ENCODE measurements at regions not wholly inside any gene's neighbourhood (a gene's known extent, or its start where the extent isn't known, plus 50 kb on each side); places are given as distances from the start of the nearest gene placed in this dataset.
A peak's percentile ranks its signal among the peaks of the same experiment; 100 is the strongest.

DNA sequence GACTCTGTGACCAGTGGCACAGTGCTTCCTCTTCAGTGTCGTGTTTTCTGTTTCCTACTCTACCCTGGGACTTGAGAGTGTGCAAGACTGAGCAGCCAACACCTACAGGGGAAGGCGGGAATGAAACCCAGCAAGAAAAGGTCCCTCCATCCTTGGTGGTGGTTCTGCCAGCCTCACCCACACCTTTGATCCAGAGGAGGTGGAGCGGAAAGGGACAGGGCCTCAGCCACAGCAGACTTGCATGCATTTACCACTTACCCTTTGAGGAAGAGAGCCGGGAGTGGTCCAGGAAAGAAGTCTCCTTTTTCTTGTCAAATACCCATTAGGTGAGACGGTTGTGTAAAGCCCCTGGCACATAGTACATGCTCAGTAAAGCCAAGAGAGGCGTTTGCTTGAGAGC, 164.8 kb upstream of the ZNF536 start:
- DNase-seq (ENCODE audit: extremely low spot score in 2 of 2), result peak; percentile 56 to 88
- intact Hi-C loops (cut with DNase I), result no loop called here
- TF ChIP-seq POLR2AphosphoS5 (IDR thresholded peaks at IDR 0.05; ENCODE audit: insufficient read depth in 1 of 2, low read depth in 1 of 2), result no peak
- TF ChIP-seq, protein P1, sequence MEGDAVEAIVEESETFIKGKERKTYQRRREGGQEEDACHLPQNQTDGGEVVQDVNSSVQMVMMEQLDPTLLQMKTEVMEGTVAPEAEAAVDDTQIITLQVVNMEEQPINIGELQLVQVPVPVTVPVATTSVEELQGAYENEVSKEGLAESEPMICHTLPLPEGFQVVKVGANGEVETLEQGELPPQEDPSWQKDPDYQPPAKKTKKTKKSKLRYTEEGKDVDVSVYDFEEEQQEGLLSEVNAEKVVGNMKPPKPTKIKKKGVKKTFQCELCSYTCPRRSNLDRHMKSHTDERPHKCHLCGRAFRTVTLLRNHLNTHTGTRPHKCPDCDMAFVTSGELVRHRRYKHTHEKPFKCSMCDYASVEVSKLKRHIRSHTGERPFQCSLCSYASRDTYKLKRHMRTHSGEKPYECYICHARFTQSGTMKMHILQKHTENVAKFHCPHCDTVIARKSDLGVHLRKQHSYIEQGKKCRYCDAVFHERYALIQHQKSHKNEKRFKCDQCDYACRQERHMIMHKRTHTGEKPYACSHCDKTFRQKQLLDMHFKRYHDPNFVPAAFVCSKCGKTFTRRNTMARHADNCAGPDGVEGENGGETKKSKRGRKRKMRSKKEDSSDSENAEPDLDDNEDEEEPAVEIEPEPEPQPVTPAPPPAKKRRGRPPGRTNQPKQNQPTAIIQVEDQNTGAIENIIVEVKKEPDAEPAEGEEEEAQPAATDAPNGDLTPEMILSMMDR (IDR thresholded peaks at IDR 0.05), result no peak
- TF ChIP-seq POLR2A (IDR thresholded peaks at IDR 0.05), result no peak
- H3K4me3 ChIP-seq, result no peak overlapping the region
- H3K27ac ChIP-seq, result no peak overlapping the region
- no peaks in the 10 kb centered on the region for H3K36me3 ChIP-seq
- H3K27me3 ChIP-seq, result no peaks in the 10 kb centered on the region
- H3K4me1 ChIP-seq, result no peaks in the 10 kb centered on the region
- no peaks in the 10 kb centered on the region for H3K9me3 ChIP-seq

DNA sequence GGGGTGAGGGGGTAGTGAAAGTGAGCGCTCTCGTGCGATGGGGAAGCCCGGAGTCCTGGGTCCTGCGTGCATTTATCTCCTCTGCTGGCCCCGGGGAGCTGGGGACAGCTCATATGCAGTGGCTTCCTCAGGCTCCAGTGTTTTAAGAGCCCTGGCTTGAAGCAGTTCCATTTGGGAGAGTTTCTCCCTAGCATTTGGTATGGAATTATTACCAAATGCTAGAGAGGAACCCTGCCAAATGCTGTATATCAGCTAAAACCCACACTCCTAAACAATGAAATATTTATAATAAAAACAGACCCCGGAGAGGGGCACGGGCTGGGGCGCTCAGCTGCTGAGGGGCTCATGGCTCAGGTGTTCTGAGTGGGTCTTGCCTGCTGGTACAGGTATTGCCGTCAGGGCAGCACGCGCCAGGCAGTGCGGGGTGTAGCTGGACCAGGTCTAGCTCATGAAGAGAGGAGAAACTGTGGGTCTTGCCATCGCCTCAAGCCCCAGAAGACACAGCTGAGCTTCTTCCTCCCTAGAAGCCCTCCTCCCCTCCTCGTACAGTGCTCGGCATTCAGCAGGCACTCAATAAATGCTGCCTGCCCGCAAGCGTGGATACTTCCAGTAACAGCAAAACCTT, 163.6 kb upstream of the ZNF536 start:
- Histone ChIP-seq H3K4me3 (no peak overlapping the region), H3K27ac (no peak overlapping the region), H3K27me3 (no peaks in the 10 kb centered on the region), H3K36me3 (no peaks in the 10 kb centered on the region), H3K4me1 (no peaks in the 10 kb centered on the region), H3K9me3 (no peaks in the 10 kb centered on the region)
- TF ChIP-seq POLR2AphosphoS5 (IDR thresholded peaks at IDR 0.05; ENCODE audit: insufficient read depth in 1 of 2, low read depth in 1 of 2) (no peak), POLR2A (IDR thresholded peaks at IDR 0.05) (no peak)
- TF ChIP-seq, protein P1 (IDR thresholded peaks at IDR 0.05), result no peak
- peak; percentile 29 to 43 for DNase-seq (ENCODE audit: extremely low spot score in 2 of 2)
- intact Hi-C loops (cut with DNase I), result no loop called here

DNA sequence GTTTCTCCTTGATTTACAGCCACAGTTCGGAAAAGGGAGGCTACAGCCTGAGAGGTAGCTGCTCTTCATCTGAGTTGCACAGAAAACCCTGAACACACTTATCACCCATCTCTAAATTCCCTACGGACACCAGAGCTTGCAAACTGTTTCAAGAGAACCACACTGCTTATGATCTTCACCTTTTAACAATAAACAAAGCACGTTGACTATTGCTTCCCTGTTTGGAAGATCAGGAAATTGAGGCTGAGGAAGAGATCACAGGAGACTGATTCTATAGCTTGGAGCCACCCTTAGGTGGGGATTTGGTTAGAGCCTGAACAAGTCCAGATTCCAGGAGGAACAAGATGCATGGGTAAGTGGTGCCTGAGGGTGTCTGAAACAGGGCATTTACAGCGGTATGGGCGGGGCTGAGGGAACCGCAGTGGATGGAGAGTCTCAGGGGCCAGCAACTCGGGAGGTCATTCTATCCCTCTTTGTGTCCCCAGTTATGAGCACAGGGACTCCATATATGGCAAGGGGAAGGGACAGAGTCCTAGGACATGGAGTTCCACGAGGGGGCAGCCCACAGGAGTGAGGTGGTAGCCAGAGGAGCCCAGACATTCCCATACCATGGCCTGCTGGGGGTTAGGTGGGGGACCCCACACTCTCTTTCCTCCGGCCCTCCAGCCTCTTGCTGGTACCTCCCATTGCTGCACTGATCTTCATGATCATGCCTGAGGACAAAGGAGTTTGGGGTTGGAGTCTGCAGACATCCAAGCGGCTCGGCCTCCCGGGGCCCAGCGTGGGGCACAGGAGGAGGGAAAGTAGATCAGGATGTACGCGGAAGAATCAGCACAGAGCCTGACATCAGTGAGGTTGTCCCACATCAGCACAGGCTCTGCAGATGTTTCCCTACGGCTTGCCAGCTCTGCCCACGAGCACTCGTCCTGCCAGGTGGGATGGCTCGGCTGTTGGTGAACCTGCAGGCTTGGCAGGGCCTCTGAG, 162.3 kb upstream of the ZNF536 start:
- TF ChIP-seq, protein P1 (IDR thresholded peaks at IDR 0.05), result no peak
- TF ChIP-seq POLR2A (IDR thresholded peaks at IDR 0.05) (no peak), POLR2AphosphoS5 (IDR thresholded peaks at IDR 0.05; ENCODE audit: insufficient read depth in 1 of 2, low read depth in 1 of 2) (no peak)
- no peaks in the 10 kb centered on the region for H3K27me3 ChIP-seq

DNA sequence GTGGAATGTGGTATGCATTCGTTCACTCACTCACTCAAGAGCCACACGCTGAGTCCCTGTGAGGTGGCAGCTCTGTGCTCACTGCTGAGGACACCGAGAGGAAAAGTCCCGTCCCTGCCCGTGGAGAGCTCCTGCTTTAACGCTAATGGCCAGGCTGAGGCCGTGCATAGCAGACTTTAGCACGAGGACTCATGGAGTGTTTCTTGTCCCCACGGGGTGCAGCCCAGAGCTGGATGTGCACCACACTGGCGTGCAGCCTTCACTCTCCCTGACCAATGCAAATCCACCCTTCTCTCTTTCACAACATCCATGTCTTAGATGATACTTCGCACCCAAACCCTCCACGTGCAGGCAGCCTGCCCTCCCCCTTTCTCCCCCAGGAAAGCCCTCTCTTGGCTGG, 159.6 kb upstream of the ZNF536 start:
- Histone ChIP-seq H3K4me3 (no peak overlapping the region), H3K36me3 (no peaks in the 10 kb centered on the region), H3K9me3 (no peaks in the 10 kb centered on the region), H3K27me3 (no peaks in the 10 kb centered on the region), H3K27ac (no peak overlapping the region), H3K4me1 (no peaks in the 10 kb centered on the region)
- no peak for DNase-seq (ENCODE audit: extremely low spot score in 2 of 2)
- TF ChIP-seq, protein P1 (IDR thresholded peaks at IDR 0.05), result no peak
- TF ChIP-seq POLR2A (IDR thresholded peaks at IDR 0.05) (no peak), POLR2AphosphoS5 (IDR thresholded peaks at IDR 0.05; ENCODE audit: insufficient read depth in 1 of 2, low read depth in 1 of 2) (no peak)
- intact Hi-C loops (cut with DNase I), result no loop called here

More for the DNA sequence above, 162.3 kb upstream of the ZNF536 start:
- Histone ChIP-seq H3K4me1 (no peaks in the 10 kb centered on the region), H3K36me3 (no peaks in the 10 kb centered on the region), H3K27ac (no peak overlapping the region), H3K4me3 (no peak overlapping the region), H3K9me3 (no peaks in the 10 kb centered on the region)
- peak in 1 of 2 donors; percentile 61 for DNase-seq (ENCODE audit: extremely low spot score in 2 of 2)
- intact Hi-C loops (cut with DNase I), result no loop called here
